HEK293T (cell line): ENCODE measurements at regions not wholly inside any gene's neighbourhood (a gene's known extent, or its start where the extent isn't known, plus 50 kb on each side); places are given as distances from the start of the nearest gene placed in this dataset.

Experiments
- BHLHE40 ChIP-seq: fragments of 450-650 bp; IDR thresholded peaks from 2 replicates; pipeline ENCODE4 v1.6.1; 2016; ENCODE audit warnings: mild to moderate bottlenecking, moderate library complexity, borderline replicate concordance
- CTBP1 ChIP-seq: fragments of 450-650 bp; IDR thresholded peaks from 2 replicates; pipeline ENCODE4 v1.6.1; 2016; ENCODE audit warnings: borderline replicate concordance
- FOXA1 ChIP-seq: fragments of 450-650 bp; IDR thresholded peaks from 2 replicates; pipeline ENCODE4 v1.6.1; 2016; ENCODE audit warnings: mild to moderate bottlenecking
- FOXM1 ChIP-seq: fragments of 450-650 bp; IDR thresholded peaks from 2 replicates; pipeline ENCODE4 v1.6.1; 2017; ENCODE audit warnings: mild to moderate bottlenecking, borderline replicate concordance
- SP1 ChIP-seq: fragments of 450-650 bp; IDR thresholded peaks from 2 replicates; pipeline ENCODE4 v1.6.1; 2017
- SUZ12 ChIP-seq: fragments of 450-650 bp; IDR thresholded peaks from 2 replicates; pipeline ENCODE4 v1.6.1; 2016; ENCODE audit warnings: mild to moderate bottlenecking
- TARDBP ChIP-seq: fragments of 450-650 bp; IDR thresholded peaks from 2 replicates; pipeline ENCODE4 v1.6.1; 2016

DNA sequence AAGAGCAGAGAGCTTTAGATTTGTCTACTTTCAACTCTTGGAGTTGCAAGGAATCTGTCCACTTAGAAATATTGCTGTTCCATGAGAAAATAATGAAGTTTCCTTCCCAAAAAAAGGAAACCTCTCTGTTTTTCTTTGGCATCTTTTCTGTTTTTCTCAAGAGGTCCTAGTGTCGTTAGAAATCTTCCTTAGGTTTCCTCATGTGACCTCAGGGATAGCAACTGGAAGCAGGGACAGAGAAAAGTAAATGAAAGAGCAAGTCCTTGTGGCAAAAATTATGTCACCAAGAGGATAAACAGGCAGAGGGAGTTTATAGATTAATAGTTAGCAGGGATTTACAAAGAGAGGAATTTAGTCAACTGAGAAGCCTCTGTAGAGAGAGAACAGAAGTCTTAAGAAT lies 478.4 kb upstream of the ADGRL3 start:
- TF ChIP-seq FOXM1 (no peak), SP1 (no peak), CTBP1 (no peak), SUZ12 (no peak), FOXA1 (no peak), TARDBP (no peak), BHLHE40 (no peak)
